WTC11 (cell line): ENCODE measurements at regions not wholly inside any gene's neighbourhood (a gene's known extent, or its start where the extent isn't known, plus 50 kb on each side); places are given as distances from the start of the nearest gene placed in this dataset.

Experiments used
- CBFB ChIP-seq: sonication (generic); formaldehyde crosslinking; IDR thresholded peaks from 2 replicates; pipeline ENCODE4 v1.8.1; 2022; ENCODE audit warnings: mild to moderate bottlenecking, low read depth, missing genetic modification reagents
- GTF2I ChIP-seq: fragments of 250-450 bp; sonication (Bioruptor Pico); conservative IDR thresholded peaks from 2 replicates; pipeline ENCODE4 v1.4.0; 2021; ENCODE audit warnings: mild to moderate bottlenecking
- MYBL2 ChIP-seq: sonication (generic); formaldehyde crosslinking; IDR thresholded peaks from 2 replicates; pipeline ENCODE4 v1.8.1; 2023; ENCODE audit warnings: mild to moderate bottlenecking, moderate library complexity, missing genetic modification reagents
- NR3C1 ChIP-seq: sonication (generic); formaldehyde crosslinking; conservative IDR thresholded peaks from 2 replicates; pipeline ENCODE4 v1.8.1; 2023; ENCODE audit warnings: low read depth, mild to moderate bottlenecking, missing genetic modification reagents
- SMAD3 ChIP-seq: sonication (generic); formaldehyde crosslinking; IDR thresholded peaks from 2 replicates; pipeline ENCODE4 v1.8.0; 2022; ENCODE audit warnings: missing genetic modification reagents, mild to moderate bottlenecking, borderline replicate concordance
- TEAD1 ChIP-seq: sonication (generic); formaldehyde crosslinking; IDR thresholded peaks from 2 replicates; pipeline ENCODE4 v1.8.0; 2022; ENCODE audit warnings: mild to moderate bottlenecking, missing genetic modification reagents
- TF ChIP-seq, protein P1 (sequence below): fragments of 200-600 bp; IDR thresholded peaks from 2 replicates; pipeline ENCODE4 v1.8.0; 2022; ENCODE audit warnings: antibody characterized with exemption
- TF ChIP-seq, protein P2 (sequence below): sonication (generic); formaldehyde crosslinking; IDR thresholded peaks from 2 replicates; pipeline ENCODE4 v1.8.1; 2022; ENCODE audit warnings: low read depth, mild to moderate bottlenecking, moderate library complexity, missing genetic modification reagents, borderline replicate concordance
- TF ChIP-seq, protein P3 (sequence below): sonication (generic); formaldehyde crosslinking; IDR thresholded peaks from 2 replicates; pipeline ENCODE4 v1.8.1; 2022; ENCODE audit warnings: low read depth, missing genetic modification reagents, borderline replicate concordance
- TF ChIP-seq, protein P4 (sequence below): sonication (generic); formaldehyde crosslinking; IDR thresholded peaks from 2 replicates; pipeline ENCODE4 v1.8.1; 2023; ENCODE audit warnings: mild to moderate bottlenecking, missing genetic modification reagents, moderate library complexity
- TF ChIP-seq, protein P5 (sequence below): sonication (generic); formaldehyde crosslinking; IDR thresholded peaks from 2 replicates; pipeline ENCODE4 v1.8.0; 2022; ENCODE audit warnings: mild to moderate bottlenecking, missing genetic modification reagents
- TF ChIP-seq, protein P6 (sequence below): sonication (generic); formaldehyde crosslinking; IDR thresholded peaks from 2 replicates; pipeline ENCODE4 v1.8.1; 2022; ENCODE audit warnings: missing genetic modification reagents, borderline replicate concordance

DNA sequence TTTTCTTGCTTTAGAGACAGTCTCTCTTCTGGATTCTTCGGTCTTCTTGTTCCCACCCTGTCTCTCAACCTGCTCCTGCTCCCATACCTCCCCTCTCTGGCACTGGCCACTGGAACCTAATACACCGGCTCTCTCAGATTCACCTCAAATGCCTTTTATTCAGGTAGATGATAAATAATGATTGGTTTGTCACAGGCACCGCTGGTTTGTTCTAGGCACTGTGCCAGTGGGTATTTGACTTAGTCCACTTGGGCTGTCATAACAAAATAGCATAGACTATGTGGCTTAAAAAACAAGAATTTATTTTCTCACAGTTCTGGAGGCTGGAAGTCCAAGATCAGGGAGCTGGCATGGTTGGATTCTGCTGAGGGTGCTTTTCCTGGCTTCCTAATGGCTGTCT is 278.2 kb upstream of the STT3B start:
- TF ChIP-seq, protein P1, sequence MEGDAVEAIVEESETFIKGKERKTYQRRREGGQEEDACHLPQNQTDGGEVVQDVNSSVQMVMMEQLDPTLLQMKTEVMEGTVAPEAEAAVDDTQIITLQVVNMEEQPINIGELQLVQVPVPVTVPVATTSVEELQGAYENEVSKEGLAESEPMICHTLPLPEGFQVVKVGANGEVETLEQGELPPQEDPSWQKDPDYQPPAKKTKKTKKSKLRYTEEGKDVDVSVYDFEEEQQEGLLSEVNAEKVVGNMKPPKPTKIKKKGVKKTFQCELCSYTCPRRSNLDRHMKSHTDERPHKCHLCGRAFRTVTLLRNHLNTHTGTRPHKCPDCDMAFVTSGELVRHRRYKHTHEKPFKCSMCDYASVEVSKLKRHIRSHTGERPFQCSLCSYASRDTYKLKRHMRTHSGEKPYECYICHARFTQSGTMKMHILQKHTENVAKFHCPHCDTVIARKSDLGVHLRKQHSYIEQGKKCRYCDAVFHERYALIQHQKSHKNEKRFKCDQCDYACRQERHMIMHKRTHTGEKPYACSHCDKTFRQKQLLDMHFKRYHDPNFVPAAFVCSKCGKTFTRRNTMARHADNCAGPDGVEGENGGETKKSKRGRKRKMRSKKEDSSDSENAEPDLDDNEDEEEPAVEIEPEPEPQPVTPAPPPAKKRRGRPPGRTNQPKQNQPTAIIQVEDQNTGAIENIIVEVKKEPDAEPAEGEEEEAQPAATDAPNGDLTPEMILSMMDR, result no peak
- TF ChIP-seq TEAD1 (CRISPR knock-in tag) (no peak), NR3C1 (CRISPR knock-in tag) (no peak), SMAD3 (CRISPR knock-in tag) (no peak), MYBL2 (CRISPR knock-in tag) (no peak), GTF2I (no peak), CBFB (CRISPR knock-in tag) (no peak)
- TF ChIP-seq, protein P2, sequence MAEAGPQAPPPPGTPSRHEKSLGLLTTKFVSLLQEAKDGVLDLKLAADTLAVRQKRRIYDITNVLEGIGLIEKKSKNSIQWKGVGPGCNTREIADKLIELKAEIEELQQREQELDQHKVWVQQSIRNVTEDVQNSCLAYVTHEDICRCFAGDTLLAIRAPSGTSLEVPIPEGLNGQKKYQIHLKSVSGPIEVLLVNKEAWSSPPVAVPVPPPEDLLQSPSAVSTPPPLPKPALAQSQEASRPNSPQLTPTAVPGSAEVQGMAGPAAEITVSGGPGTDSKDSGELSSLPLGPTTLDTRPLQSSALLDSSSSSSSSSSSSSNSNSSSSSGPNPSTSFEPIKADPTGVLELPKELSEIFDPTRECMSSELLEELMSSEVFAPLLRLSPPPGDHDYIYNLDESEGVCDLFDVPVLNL, result no peak
- TF ChIP-seq, protein P3, sequence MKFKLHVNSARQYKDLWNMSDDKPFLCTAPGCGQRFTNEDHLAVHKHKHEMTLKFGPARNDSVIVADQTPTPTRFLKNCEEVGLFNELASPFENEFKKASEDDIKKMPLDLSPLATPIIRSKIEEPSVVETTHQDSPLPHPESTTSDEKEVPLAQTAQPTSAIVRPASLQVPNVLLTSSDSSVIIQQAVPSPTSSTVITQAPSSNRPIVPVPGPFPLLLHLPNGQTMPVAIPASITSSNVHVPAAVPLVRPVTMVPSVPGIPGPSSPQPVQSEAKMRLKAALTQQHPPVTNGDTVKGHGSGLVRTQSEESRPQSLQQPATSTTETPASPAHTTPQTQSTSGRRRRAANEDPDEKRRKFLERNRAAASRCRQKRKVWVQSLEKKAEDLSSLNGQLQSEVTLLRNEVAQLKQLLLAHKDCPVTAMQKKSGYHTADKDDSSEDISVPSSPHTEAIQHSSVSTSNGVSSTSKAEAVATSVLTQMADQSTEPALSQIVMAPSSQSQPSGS (CRISPR knock-in tag), result no peak
- TF ChIP-seq, protein P4, sequence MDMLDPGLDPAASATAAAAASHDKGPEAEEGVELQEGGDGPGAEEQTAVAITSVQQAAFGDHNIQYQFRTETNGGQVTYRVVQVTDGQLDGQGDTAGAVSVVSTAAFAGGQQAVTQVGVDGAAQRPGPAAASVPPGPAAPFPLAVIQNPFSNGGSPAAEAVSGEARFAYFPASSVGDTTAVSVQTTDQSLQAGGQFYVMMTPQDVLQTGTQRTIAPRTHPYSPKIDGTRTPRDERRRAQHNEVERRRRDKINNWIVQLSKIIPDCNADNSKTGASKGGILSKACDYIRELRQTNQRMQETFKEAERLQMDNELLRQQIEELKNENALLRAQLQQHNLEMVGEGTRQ (CRISPR knock-in tag), result no peak
- TF ChIP-seq, protein P5, sequence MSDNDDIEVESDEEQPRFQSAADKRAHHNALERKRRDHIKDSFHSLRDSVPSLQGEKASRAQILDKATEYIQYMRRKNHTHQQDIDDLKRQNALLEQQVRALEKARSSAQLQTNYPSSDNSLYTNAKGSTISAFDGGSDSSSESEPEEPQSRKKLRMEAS (CRISPR knock-in tag), result no peak
- TF ChIP-seq, protein P6, sequence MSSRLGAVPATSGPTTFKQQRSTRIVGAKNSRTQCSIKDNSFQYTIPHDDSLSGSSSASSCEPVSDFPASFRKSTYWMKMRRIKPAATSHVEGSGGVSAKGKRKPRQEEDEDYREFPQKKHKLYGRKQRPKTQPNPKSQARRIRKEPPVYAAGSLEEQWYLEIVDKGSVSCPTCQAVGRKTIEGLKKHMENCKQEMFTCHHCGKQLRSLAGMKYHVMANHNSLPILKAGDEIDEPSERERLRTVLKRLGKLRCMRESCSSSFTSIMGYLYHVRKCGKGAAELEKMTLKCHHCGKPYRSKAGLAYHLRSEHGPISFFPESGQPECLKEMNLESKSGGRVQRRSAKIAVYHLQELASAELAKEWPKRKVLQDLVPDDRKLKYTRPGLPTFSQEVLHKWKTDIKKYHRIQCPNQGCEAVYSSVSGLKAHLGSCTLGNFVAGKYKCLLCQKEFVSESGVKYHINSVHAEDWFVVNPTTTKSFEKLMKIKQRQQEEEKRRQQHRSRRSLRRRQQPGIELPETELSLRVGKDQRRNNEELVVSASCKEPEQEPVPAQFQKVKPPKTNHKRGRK (CRISPR knock-in tag), result no peak
